HG03354 (cell line): ENCODE measurements at regions not wholly inside any gene's neighbourhood (a gene's known extent, or its start where the extent isn't known, plus 50 kb on each side); places are given as distances from the start of the nearest gene placed in this dataset.

Experiments used
- ATAC-seq: cut with Tn5 transposase; IDR thresholded peaks from one replicate; pipeline ENCODE4 v1.9.1; 2021; ENCODE audit warnings: mild to moderate bottlenecking; ENCODE audit not compliant: unreplicated experiment, poor library complexity, severe bottlenecking

- ATAC-seq: no peak
Measured at GRCh38 chr14:101152855-101153254, 249.3 kb upstream of the RTL1 start.

GRCh38 chr14:101153691-101154090 is 250.2 kb upstream of the RTL1 start:
- ATAC-seq: no peak

- no peak for ATAC-seq
Measured at GRCh38 chr14:101155575-101155974, 252.1 kb upstream of the RTL1 start.

GRCh38 chr14:101167428-101167827 is 263.9 kb upstream of the RTL1 start:
- ATAC-seq: no peak

- no peak for ATAC-seq
Measured at GRCh38 chr14:101169267-101169666, 265.7 kb upstream of the RTL1 start.

GRCh38 chr14:101171650-101172049 is 268.1 kb upstream of the RTL1 start:
- no peak for ATAC-seq

GRCh38 chr14:101173698-101174521 is 270.4 kb upstream of the RTL1 start:
- ATAC-seq: no peak

GRCh38 chr14:101174522-101174838 is 271.0 kb upstream of the RTL1 start:
- ATAC-seq: no peak

- no peak for ATAC-seq
Measured at GRCh38 chr14:101174980-101175606, 271.6 kb upstream of the RTL1 start.

GRCh38 chr14:101175731-101176534 is 272.4 kb upstream of the RTL1 start:
- no peak for ATAC-seq

GRCh38 chr14:101176535-101177205 is 273.1 kb upstream of the RTL1 start:
- no peak for ATAC-seq

- ATAC-seq: no peak
Measured at GRCh38 chr14:101177301-101177971, 273.9 kb upstream of the RTL1 start.

- no peak for ATAC-seq
Measured at GRCh38 chr14:101178184-101179072, 274.9 kb upstream of the RTL1 start.

GRCh38 chr14:101179691-101180211 is 276.2 kb upstream of the RTL1 start:
- no peak for ATAC-seq

GRCh38 chr14:101181446-101182313 is 278.2 kb upstream of the RTL1 start:
- no peak for ATAC-seq

- ATAC-seq: no peak
Measured at GRCh38 chr14:101182476-101182875, 279.0 kb upstream of the RTL1 start.

- ATAC-seq: no peak
Measured at GRCh38 chr14:101183376-101184103, 280.0 kb upstream of the RTL1 start.
